Tibial artery (tissue), 4 donors: ENCODE measurements at regions not wholly inside any gene's neighbourhood (a gene's known extent, or its start where the extent isn't known, plus 50 kb on each side); places are given as distances from the start of the nearest gene placed in this dataset.
A peak's percentile ranks its signal among the peaks of the same experiment; 100 is the strongest.
"Not testable (repeated sequence)": the region's sequence is repeated elsewhere in the genome, so short reads cannot be mapped to it uniquely, and the experiment has no call there.

Experiments
- DNase-seq, 2 donors: peaks; one replicate each; pipeline ENCODE4 v3.0.0-alpha.2; 2019
- H3K27ac ChIP-seq, 2 donors: fragments of 200-600 bp; sonication (generic) in 1 of 2; 1 replicate in 1 of 2; 2 replicates in 1 of 2; pipeline ENCODE4 v1.5.1; 2018 to 2019; ENCODE audit warnings: mild to moderate bottlenecking in 1 of 2
- H3K27me3 ChIP-seq, 2 donors: fragments of 200-600 bp; sonication (generic) in 1 of 2; one replicate each; pipeline versions ENCODE4 v1.5.1 to v1.6.0; 2016 to 2019
- H3K36me3 ChIP-seq, 3 donors: fragments of 200-600 bp; sonication (generic) in 2 of 3; one replicate each; pipeline ENCODE4 v1.5.1; 2016 to 2019; ENCODE audit warnings: mild to moderate bottlenecking in 2 of 3
- H3K4me1 ChIP-seq, 4 donors: fragments of 200-600 bp; sonication (generic) in 2 of 4; 1 replicate in 3 of 4; 2 replicates in 1 of 4; pipeline ENCODE4 v1.5.1; 2016 to 2019
- H3K4me3 ChIP-seq, 2 donors: fragments of 200-600 bp; sonication (generic) in 1 of 2; 1 replicate in 1 of 2; 2 replicates in 1 of 2; pipeline ENCODE4 v1.5.1; 2018 to 2019; ENCODE audit warnings: mild to moderate bottlenecking in 2 of 2
- H3K9me3 ChIP-seq, 3 donors: fragments of 200-600 bp; sonication (generic) in 1 of 3; one replicate each; pipeline ENCODE4 v1.5.1; 2016 to 2019
- intact Hi-C: fragments of 100-400 bp; cut with DNase I; formaldehyde crosslinking; loops from one replicate; pipeline ENCODE4 v1.15.0; 2023; ENCODE audit warnings: low total_unique reads
- TF ChIP-seq, protein P1 (sequence below), 2 experiments: fragments of 200-600 bp in 1 of 2; fragments of 450-650 bp in 1 of 2; IDR thresholded peaks; one replicate each; pipeline ENCODE4 v1.5.1; 2017 to 2019; ENCODE audit warnings: antibody characterized with exemption in 2 of 2, mild to moderate bottlenecking in 1 of 2, moderate library complexity in 1 of 2

- Histone ChIP-seq H3K36me3 (no peaks in the 10 kb centered on the region), H3K4me3 (peak overlapping the region in 1 of 2 donors; percentile 2), H3K9me3 (no peaks in the 10 kb centered on the region), H3K27ac (peak overlapping the region; percentile 55 to 67), H3K27me3 (no peaks in the 10 kb centered on the region), H3K4me1 (peaks cover 0 to 70% (median 10%) of the 10 kb centered on the region in 4 donors)
- intact Hi-C loops, result no loop called here
- DNase-seq, result no peak
- TF ChIP-seq, protein P1, sequence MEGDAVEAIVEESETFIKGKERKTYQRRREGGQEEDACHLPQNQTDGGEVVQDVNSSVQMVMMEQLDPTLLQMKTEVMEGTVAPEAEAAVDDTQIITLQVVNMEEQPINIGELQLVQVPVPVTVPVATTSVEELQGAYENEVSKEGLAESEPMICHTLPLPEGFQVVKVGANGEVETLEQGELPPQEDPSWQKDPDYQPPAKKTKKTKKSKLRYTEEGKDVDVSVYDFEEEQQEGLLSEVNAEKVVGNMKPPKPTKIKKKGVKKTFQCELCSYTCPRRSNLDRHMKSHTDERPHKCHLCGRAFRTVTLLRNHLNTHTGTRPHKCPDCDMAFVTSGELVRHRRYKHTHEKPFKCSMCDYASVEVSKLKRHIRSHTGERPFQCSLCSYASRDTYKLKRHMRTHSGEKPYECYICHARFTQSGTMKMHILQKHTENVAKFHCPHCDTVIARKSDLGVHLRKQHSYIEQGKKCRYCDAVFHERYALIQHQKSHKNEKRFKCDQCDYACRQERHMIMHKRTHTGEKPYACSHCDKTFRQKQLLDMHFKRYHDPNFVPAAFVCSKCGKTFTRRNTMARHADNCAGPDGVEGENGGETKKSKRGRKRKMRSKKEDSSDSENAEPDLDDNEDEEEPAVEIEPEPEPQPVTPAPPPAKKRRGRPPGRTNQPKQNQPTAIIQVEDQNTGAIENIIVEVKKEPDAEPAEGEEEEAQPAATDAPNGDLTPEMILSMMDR (IDR thresholded peaks at IDR 0.05), result no peak
Measured at GRCh38 chr17:20926532-20926931, 116.3 kb downstream of the USP22 start.

GRCh38 chr17:20927308-20927977 is 115.4 kb downstream of the USP22 start:
- Histone ChIP-seq H3K4me3 (peak overlapping the region; percentile 6 to 17), H3K4me1 (peaks cover 0 to 61% (median 8%) of the 10 kb centered on the region in 4 donors), H3K36me3 (no peaks in the 10 kb centered on the region), H3K27ac (peak overlapping the region; percentile 55 to 67), H3K9me3 (no peaks in the 10 kb centered on the region), H3K27me3 (no peaks in the 10 kb centered on the region)
- TF ChIP-seq, protein P1 (IDR thresholded peaks at IDR 0.05), result no peak
- intact Hi-C loops, result no loop called here
- DNase-seq, result peak in 1 of 2 donors; percentile 35

DNA sequence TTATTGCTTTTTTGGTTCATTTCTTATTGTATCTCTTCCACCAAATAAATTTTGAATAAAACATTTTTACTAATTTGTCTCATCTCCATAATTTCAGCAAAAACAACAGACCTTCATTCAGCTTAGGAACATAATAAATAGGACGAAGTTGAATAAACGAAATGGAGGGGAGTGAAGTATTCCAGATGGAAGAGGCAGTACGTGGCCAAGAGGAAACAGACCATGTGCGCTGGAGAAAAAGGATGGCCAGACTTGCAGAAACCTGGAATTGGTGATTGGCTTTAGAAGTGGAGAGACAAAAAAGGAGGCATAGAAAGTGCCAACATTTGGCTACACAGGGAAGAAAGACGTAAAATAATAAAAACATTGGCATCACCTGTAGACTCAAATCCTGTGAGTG is 113.5 kb downstream of the USP22 start:
- H3K4me3 ChIP-seq, result no peak overlapping the region
- peaks cover 0 to 51% (median 10%) of the 10 kb centered on the region in 4 donors for H3K4me1 ChIP-seq
- H3K36me3 ChIP-seq, result no peaks in the 10 kb centered on the region
- TF ChIP-seq, protein P1 (IDR thresholded peaks at IDR 0.05), result no peak
- H3K9me3 ChIP-seq, result no peaks in the 10 kb centered on the region
- peak overlapping the region in 1 of 2 donors; percentile 67 for H3K27ac ChIP-seq
- intact Hi-C loops, result no loop called here
- no peak for DNase-seq
- no peaks in the 10 kb centered on the region for H3K27me3 ChIP-seq

GRCh38 chr17:20930081-20930760 is 112.6 kb downstream of the USP22 start:
- Histone ChIP-seq H3K4me1 (peaks cover 0 to 53% (median 15%) of the 10 kb centered on the region in 4 donors), H3K36me3 (no peaks in the 10 kb centered on the region), H3K9me3 (no peaks in the 10 kb centered on the region), H3K4me3 (no peak overlapping the region), H3K27ac (peak overlapping the region in 1 of 2 donors; percentile 16), H3K27me3 (no peaks in the 10 kb centered on the region)
- TF ChIP-seq, protein P1 (IDR thresholded peaks at IDR 0.05), result no peak
- intact Hi-C loops, result no loop called here
- DNase-seq, result no peak

DNA sequence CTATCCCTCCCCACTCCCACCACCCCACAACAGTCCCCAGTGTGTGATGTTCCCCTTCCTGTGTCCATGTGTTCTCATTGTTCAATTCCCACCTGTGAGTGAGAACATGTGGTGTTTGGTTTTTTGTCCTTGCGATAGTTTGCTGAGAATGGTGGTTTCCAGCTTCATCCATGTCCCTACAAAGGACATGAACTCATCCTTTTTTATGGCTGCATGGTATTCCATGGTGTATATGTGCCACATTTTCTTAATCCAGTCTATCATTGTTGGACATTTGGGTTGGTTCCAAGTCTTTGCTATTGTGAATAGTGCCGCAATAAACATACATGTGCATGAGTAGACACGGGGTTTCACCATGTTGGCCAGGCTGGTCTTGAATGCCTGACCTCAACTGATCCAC is 109.8 kb downstream of the USP22 start:
- H3K27ac ChIP-seq, DNase-seq, H3K36me3 ChIP-seq, intact Hi-C loops, H3K9me3 ChIP-seq, H3K27me3 ChIP-seq, H3K4me3 ChIP-seq: not testable (repeated sequence)
- peaks cover 0 to 48% (median 30%) of the 10 kb centered on the region in 4 donors for H3K4me1 ChIP-seq

DNA sequence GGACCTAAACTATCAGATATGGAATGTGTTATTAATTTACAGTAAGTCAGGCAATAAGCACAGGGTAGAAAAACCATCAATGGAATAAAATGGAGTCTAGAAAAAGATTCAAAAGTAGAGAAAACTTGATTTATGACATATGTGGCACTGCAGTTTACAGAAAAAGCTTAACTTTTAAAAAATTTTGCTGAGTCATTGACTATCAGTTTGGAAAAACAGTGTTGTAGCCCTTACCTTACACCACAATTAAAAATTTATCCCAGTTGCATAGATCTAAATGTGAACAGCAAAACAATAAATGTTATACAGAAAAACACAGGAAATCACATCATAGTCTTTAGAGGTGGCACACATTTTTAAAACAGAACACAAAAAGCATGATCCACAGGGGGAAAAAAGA is 108.5 kb downstream of the USP22 start:
- Histone ChIP-seq H3K27me3 (no peaks in the 10 kb centered on the region), H3K4me3 (no peak overlapping the region), H3K9me3 (no peaks in the 10 kb centered on the region), H3K27ac (peak overlapping the region in 1 of 2 donors; percentile 25), H3K36me3 (no peaks in the 10 kb centered on the region), H3K4me1 (peaks cover 0 to 38% (median 28%) of the 10 kb centered on the region in 4 donors)
- intact Hi-C loops, result no loop called here
- TF ChIP-seq, protein P1 (IDR thresholded peaks at IDR 0.05), result no peak
- no peak for DNase-seq
